ENCODE measurements at regions not wholly inside any gene's neighbourhood (a gene's known extent, or its start where the extent isn't known, plus 50 kb on each side); places are given as distances from the start of the nearest gene placed in this dataset.

DNA sequence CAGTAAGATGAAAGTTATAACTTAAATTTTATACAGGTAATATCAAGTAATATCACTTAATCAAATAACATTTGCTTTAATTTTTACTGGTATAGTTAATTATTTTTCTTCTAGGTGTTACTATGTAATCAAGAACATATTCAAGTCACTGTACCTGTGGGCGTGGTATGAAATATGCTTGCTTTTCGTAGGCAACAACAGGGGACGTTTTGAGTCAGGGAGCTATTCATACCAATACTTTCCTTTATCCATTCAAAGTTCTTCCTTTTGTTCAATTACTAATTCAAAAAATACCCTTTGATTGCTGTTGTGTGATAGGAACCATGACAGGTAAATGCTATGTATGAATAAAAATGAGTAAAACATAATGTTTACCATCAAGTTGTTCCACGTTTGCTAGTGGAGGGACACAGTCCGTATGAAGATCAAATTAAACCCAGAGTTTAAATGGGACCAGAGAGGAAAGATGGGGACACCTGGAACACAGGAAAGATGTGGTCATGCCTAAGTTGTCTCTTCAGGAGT lies 654.0 kb upstream of the KCNMB2 start:
- H3K9me3 ChIP-seq (ENCODE audit: low read depth), result no peaks in the 10 kb centered on the region
- no peak overlapping the region for H3K27ac ChIP-seq
- no peaks in the 10 kb centered on the region for H3K4me1 ChIP-seq (ENCODE audit: low read depth)
- H3K4me3 ChIP-seq, result no peak overlapping the region
- TF ChIP-seq, protein P1, sequence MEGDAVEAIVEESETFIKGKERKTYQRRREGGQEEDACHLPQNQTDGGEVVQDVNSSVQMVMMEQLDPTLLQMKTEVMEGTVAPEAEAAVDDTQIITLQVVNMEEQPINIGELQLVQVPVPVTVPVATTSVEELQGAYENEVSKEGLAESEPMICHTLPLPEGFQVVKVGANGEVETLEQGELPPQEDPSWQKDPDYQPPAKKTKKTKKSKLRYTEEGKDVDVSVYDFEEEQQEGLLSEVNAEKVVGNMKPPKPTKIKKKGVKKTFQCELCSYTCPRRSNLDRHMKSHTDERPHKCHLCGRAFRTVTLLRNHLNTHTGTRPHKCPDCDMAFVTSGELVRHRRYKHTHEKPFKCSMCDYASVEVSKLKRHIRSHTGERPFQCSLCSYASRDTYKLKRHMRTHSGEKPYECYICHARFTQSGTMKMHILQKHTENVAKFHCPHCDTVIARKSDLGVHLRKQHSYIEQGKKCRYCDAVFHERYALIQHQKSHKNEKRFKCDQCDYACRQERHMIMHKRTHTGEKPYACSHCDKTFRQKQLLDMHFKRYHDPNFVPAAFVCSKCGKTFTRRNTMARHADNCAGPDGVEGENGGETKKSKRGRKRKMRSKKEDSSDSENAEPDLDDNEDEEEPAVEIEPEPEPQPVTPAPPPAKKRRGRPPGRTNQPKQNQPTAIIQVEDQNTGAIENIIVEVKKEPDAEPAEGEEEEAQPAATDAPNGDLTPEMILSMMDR (IDR thresholded peaks at IDR 0.05; ENCODE audit: low read depth, low read length), result no peak
- no peak for DNase-seq (ENCODE audit: low read depth in 1 of 2, low spot score in 1 of 2)
- no peaks in the 10 kb centered on the region for H3K27me3 ChIP-seq
- no peaks in the 10 kb centered on the region for H3K36me3 ChIP-seq

DNA sequence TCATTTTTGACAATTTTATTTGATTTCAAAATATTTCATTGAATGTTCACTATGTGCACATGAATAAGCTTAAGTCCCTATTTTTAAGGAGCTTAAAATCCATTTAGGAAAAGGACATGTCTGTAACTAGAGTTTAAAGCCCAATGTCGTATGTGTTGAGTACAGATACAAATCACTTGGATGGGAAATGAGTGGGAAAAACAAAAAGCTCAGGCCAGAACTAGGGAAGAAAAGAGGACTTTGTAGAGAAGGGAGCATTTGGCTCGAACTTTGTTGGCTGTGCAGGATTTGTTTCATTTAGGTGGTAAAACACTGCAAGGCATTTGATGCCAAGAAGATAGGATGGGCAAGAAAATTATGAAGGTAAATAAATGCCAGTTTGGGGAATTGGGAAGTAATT lies 653.1 kb upstream of the KCNMB2 start:
- Histone ChIP-seq H3K4me3 (no peak overlapping the region), H3K27me3 (no peaks in the 10 kb centered on the region), H3K9me3 (ENCODE audit: low read depth) (no peaks in the 10 kb centered on the region), H3K27ac (no peak overlapping the region), H3K36me3 (no peaks in the 10 kb centered on the region), H3K4me1 (ENCODE audit: low read depth) (no peaks in the 10 kb centered on the region)
- no peak for DNase-seq (ENCODE audit: low read depth in 1 of 2, low spot score in 1 of 2)
- TF ChIP-seq, protein P1 (IDR thresholded peaks at IDR 0.05; ENCODE audit: low read depth, low read length), result no peak

DNA sequence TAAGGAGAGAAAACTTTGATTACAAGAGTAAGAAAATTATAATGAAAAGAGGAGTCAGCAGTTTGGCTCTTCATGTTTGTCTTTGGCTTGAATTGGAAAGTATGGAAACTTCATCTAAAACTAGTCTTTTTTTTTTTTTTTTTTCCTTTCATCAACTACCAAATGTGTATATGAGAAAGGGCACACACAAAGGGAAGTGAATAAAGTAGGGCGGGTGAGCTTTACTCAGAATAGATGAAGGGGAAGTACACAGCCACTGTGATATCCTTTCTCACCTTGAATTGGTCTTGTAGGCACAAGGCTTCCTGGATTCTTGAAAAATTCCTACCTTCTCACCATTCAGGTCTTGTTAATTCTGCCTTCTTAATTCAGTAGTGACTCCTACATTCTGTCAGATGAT lies 652.3 kb upstream of the KCNMB2 start:
- Histone ChIP-seq H3K4me1 (ENCODE audit: low read depth) (no peaks in the 10 kb centered on the region), H3K36me3 (no peaks in the 10 kb centered on the region), H3K27me3 (no peaks in the 10 kb centered on the region), H3K9me3 (ENCODE audit: low read depth) (no peaks in the 10 kb centered on the region), H3K27ac (no peak overlapping the region), H3K4me3 (no peak overlapping the region)
- TF ChIP-seq, protein P1 (IDR thresholded peaks at IDR 0.05; ENCODE audit: low read depth, low read length), result no peak
- no peak for DNase-seq (ENCODE audit: low read depth in 1 of 2, low spot score in 1 of 2)

DNA sequence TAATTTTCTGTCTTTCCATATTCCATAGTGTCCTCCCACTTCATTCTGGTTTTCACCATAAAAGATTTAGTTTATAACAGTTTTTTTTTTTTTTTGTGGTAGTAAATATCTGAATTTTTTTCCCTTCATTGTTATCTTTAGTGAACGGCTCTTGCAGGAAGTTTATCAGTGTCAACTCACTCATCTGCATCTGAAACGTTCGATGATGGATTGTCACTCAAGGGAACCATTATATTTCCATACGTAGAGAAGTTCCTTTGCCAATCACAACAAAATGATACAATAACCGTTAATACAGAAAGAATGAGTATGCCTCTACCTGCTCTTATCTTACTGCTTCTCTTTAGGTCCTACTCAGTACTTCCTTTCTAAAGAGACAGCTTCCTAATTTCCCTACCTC lies 651.2 kb upstream of the KCNMB2 start:
- Histone ChIP-seq H3K4me3 (no peak overlapping the region), H3K9me3 (ENCODE audit: low read depth) (no peaks in the 10 kb centered on the region), H3K4me1 (ENCODE audit: low read depth) (no peaks in the 10 kb centered on the region), H3K27me3 (no peaks in the 10 kb centered on the region), H3K27ac (no peak overlapping the region), H3K36me3 (no peaks in the 10 kb centered on the region)
- TF ChIP-seq, protein P1 (IDR thresholded peaks at IDR 0.05; ENCODE audit: low read depth, low read length), result no peak
- no peak for DNase-seq (ENCODE audit: low read depth in 1 of 2, low spot score in 1 of 2)

DNA sequence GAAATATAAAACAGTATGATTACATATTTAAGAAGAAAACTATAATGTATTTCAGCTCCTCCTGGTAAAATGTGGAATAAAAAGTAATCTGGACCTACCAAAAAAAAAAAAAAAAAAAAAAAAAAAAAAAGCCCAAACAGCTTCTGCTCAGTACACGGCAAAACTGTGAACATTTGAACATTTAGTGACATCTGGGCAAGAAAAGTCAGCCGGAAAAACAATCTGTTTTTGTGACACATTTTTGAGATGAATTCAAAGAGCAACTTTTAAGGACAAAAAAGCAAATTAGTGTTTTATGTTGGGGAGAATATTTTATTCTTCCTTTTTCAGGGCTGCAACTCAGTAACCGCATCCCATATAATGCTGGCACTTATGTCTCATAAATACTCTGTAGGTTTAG lies 649.7 kb upstream of the KCNMB2 start:
- Histone ChIP-seq H3K4me3 (no peak overlapping the region), H3K9me3 (ENCODE audit: low read depth) (no peaks in the 10 kb centered on the region), H3K36me3 (no peaks in the 10 kb centered on the region), H3K27ac (no peak overlapping the region), H3K27me3 (no peaks in the 10 kb centered on the region), H3K4me1 (ENCODE audit: low read depth) (no peaks in the 10 kb centered on the region)
- DNase-seq (ENCODE audit: low read depth in 1 of 2, low spot score in 1 of 2), result no peak
- TF ChIP-seq, protein P1 (IDR thresholded peaks at IDR 0.05; ENCODE audit: low read depth, low read length), result no peak

DNA sequence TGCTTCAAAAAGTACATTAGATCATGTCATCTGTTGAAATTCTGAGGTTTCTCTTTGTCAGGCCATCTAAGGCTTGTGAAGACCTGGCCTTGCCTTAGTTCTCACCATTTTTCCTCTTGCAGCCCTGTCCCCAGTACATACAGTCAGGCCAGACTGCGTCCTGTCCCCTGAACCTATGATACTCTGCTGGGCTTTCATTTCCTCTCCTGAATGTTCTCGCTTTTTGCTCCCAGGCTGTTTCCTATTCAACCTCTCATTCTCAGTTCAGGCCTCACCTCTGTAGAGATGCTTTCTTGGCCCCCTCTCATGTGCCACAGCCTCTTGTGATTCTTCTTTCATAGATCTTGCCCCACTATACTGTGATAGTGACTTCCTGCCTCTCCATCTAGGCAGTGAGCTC lies 648.8 kb upstream of the KCNMB2 start:
- Histone ChIP-seq H3K36me3 (no peaks in the 10 kb centered on the region), H3K9me3 (ENCODE audit: low read depth) (no peaks in the 10 kb centered on the region), H3K4me3 (no peak overlapping the region), H3K4me1 (ENCODE audit: low read depth) (no peaks in the 10 kb centered on the region), H3K27ac (no peak overlapping the region), H3K27me3 (no peaks in the 10 kb centered on the region)
- no peak for DNase-seq (ENCODE audit: low read depth in 1 of 2, low spot score in 1 of 2)
- TF ChIP-seq, protein P1 (IDR thresholded peaks at IDR 0.05; ENCODE audit: low read depth, low read length), result no peak
